A549 (cell line): ENCODE measurements at regions not wholly inside any gene's neighbourhood (a gene's known extent, or its start where the extent isn't known, plus 50 kb on each side); places are given as distances from the start of the nearest gene placed in this dataset.

Experiments
- CTCF ChIP-seq: fragments of >200 bp; sonication (Bioruptor Twin); formaldehyde crosslinking; IDR thresholded peaks from 3 replicates; pipeline ENCODE4 v1.5.1; 2016
- EP300 ChIP-seq, 2 experiments: fragments of >200 bp; sonication (Bioruptor Twin); formaldehyde crosslinking; IDR thresholded peaks; 2 replicates in 1 of 2; 3 replicates in 1 of 2; pipeline ENCODE4 v1.6.1; 2016 to 2017
- JUN ChIP-seq, 2 experiments: fragments of >200 bp; sonication (Bioruptor Twin); formaldehyde crosslinking; IDR thresholded peaks; 2 replicates in 1 of 2; 3 replicates in 1 of 2; pipeline ENCODE4 v1.6.1; 2016 to 2017
- JUNB ChIP-seq: fragments of >200 bp; sonication (Bioruptor Twin); formaldehyde crosslinking; IDR thresholded peaks from 2 replicates; pipeline ENCODE4 v1.6.1; 2016
- MAFK ChIP-seq: fragments of 450-650 bp; IDR thresholded peaks from 2 replicates; pipeline ENCODE4 v1.6.1; 2014; ENCODE audit not compliant: partially characterized antibody
- MAX ChIP-seq: IDR thresholded peaks from 2 replicates; pipeline ENCODE4 v1.6.1; 2012
- POLR2A ChIP-seq: IDR thresholded peaks from 2 replicates; pipeline ENCODE4 v1.6.1; 2012; ENCODE audit warnings: mild to moderate bottlenecking, low read length
- RAD21 ChIP-seq, 2 experiments: fragments of >200 bp in 1 of 2; sonication (Bioruptor Twin) in 1 of 2; formaldehyde crosslinking in 1 of 2; IDR thresholded peaks in 1 of 2; conservative IDR thresholded peaks in 1 of 2; 2 replicates in 1 of 2; 3 replicates in 1 of 2; pipeline ENCODE4 v1.6.1; 2012 to 2018; ENCODE audit warnings: inconsistent platforms in 1 of 2
- RARB ChIP-seq: fragments of 250-450 bp; sonication (Bioruptor Pico); IDR thresholded peaks from 2 replicates; pipeline ENCODE4 v1.8.0; 2021; ENCODE audit warnings: mild to moderate bottlenecking, moderate library complexity
- REST ChIP-seq: fragments of 200-600 bp; sonication (generic); IDR thresholded peaks from 2 replicates; pipeline ENCODE4 v1.6.1; 2016; ENCODE audit warnings: antibody characterized with exemption, mild to moderate bottlenecking, moderate library complexity
- SREBF2 ChIP-seq: fragments of 450-650 bp; IDR thresholded peaks from 2 replicates; pipeline ENCODE4 v1.6.1; 2014; ENCODE audit warnings: mild to moderate bottlenecking, moderate library complexity

- TF ChIP-seq CTCF (no peak), POLR2A (no peak), JUNB (no peak), JUN (IDR thresholded peaks at IDR 0.05) (no peak), MAFK (no peak), REST (no peak), MAX (no peak), SREBF2 (no peak), RAD21 (conservative IDR thresholded peaks at IDR 0.05 in 1 of 2, IDR thresholded peaks at IDR 0.05 in 1 of 2) (no peak), RARB (CRISPR knock-in tag) (no peak), EP300 (IDR thresholded peaks at IDR 0.05) (no peak)
Measured at GRCh38 chrX:15191830-15192229, 78.1 kb downstream of the ASB9 start.
